Mesenchymal stem cell (in vitro differentiated cells and primary cell): ENCODE measurements at regions not wholly inside any gene's neighbourhood (a gene's known extent, or its start where the extent isn't known, plus 50 kb on each side); places are given as distances from the start of the nearest gene placed in this dataset.

Experiments
- DNase-seq: peaks from one replicate; pipeline ENCODE4 v3.0.0-alpha.2; 2013
- H2AFZ ChIP-seq: one replicate; pipeline ENCODE4 v1.6.1; 2013; ENCODE audit warnings: low read depth, mild to moderate bottlenecking, control low read depth, inconsistent platforms, low read length, moderate library complexity
- H2AK5ac ChIP-seq: 2 replicates; pipeline ENCODE4 v1.6.1; 2013; ENCODE audit warnings: low read length, moderate library complexity, mild to moderate bottlenecking, inconsistent platforms; ENCODE audit not compliant: severe bottlenecking
- H2BK120ac ChIP-seq: one replicate; pipeline ENCODE4 v1.6.1; 2013; ENCODE audit warnings: low read depth, mild to moderate bottlenecking, inconsistent platforms, low read length, moderate library complexity
- H2BK12ac ChIP-seq, 2 experiments: one replicate each; pipeline ENCODE4 v1.6.1; 2013; ENCODE audit warnings: inconsistent platforms in 2 of 2, low read length in 2 of 2, mild to moderate bottlenecking in 2 of 2, moderate library complexity in 2 of 2, control low read depth in 1 of 2
- H2BK15ac ChIP-seq: one replicate; pipeline ENCODE4 v1.6.1; 2013; ENCODE audit warnings: mild to moderate bottlenecking, low read depth, inconsistent platforms; ENCODE audit not compliant: poor library complexity, severe bottlenecking
- H2BK5ac ChIP-seq: 2 replicates; pipeline ENCODE4 v1.6.1; 2013; ENCODE audit warnings: low read depth, mild to moderate bottlenecking, low read length, control low read depth, inconsistent platforms; ENCODE audit not compliant: poor library complexity, severe bottlenecking
- H3K14ac ChIP-seq, 2 experiments: one replicate each; pipeline ENCODE4 v1.6.1; 2013; ENCODE audit warnings: inconsistent platforms in 2 of 2, low read length in 2 of 2, control low read depth in 1 of 2, mild to moderate bottlenecking in 1 of 2, moderate library complexity in 1 of 2
- H3K18ac ChIP-seq, 2 experiments: one replicate each; pipeline ENCODE4 v1.6.1; 2013; ENCODE audit warnings: inconsistent platforms in 2 of 2, low read length in 2 of 2, control low read depth in 1 of 2, low read depth in 1 of 2, mild to moderate bottlenecking in 1 of 2
- H3K23ac ChIP-seq, 2 experiments: one replicate each; pipeline ENCODE4 v1.6.1; 2013; ENCODE audit warnings: inconsistent platforms in 2 of 2, low read length in 2 of 2, mild to moderate bottlenecking in 2 of 2, moderate library complexity in 2 of 2, control low read depth in 1 of 2
- H3K27ac ChIP-seq: 2 replicates; pipeline ENCODE4 v1.5.1; 2013; ENCODE audit warnings: mild to moderate bottlenecking, moderate library complexity, low read length, control low read depth, inconsistent platforms; ENCODE audit not compliant: poor library complexity, severe bottlenecking
- H3K27me3 ChIP-seq, 2 experiments: 2 replicates each; pipeline versions ENCODE4 v1.6.1 to v1.7.0; 2013; ENCODE audit warnings: low read length in 2 of 2, mild to moderate bottlenecking in 2 of 2, moderate library complexity in 2 of 2, control low read depth in 1 of 2, inconsistent platforms in 1 of 2; ENCODE audit not compliant: control insufficient read depth in 1 of 2, insufficient read depth in 1 of 2
- H3K36me3 ChIP-seq, 2 experiments: 2 replicates each; pipeline versions ENCODE4 v1.6.1 to v1.7.0; 2013; ENCODE audit warnings: low read length in 2 of 2, control low read depth in 1 of 2, inconsistent platforms in 1 of 2, low read depth in 1 of 2, mild to moderate bottlenecking in 1 of 2; ENCODE audit not compliant: insufficient read depth in 2 of 2, control insufficient read depth in 1 of 2
- H3K4ac ChIP-seq, 2 experiments: one replicate each; pipeline ENCODE4 v1.6.1; 2013; ENCODE audit warnings: inconsistent platforms in 2 of 2, low read length in 2 of 2, mild to moderate bottlenecking in 2 of 2, moderate library complexity in 2 of 2, control low read depth in 1 of 2, low read depth in 1 of 2
- H3K4me1 ChIP-seq: 2 replicates; pipeline ENCODE4 v1.6.1; 2013; ENCODE audit warnings: low read depth, low read length, control low read depth; ENCODE audit not compliant: control insufficient read depth, insufficient read depth
- H3K4me2 ChIP-seq: 2 replicates; pipeline ENCODE4 v1.6.1; 2013; ENCODE audit warnings: low read length, mild to moderate bottlenecking, inconsistent platforms; ENCODE audit not compliant: poor library complexity, severe bottlenecking
- H3K4me3 ChIP-seq, 2 experiments: 2 replicates each; pipeline versions ENCODE4 v1.5.1 to v1.7.0; 2013; ENCODE audit warnings: low read length in 2 of 2, mild to moderate bottlenecking in 2 of 2, control low read depth in 1 of 2, low read depth in 1 of 2; ENCODE audit not compliant: insufficient read depth in 1 of 2
- H3K79me1 ChIP-seq: replicated peaks from 2 replicates; pipeline ENCODE4 v1.6.1; 2013; ENCODE audit warnings: mild to moderate bottlenecking, control low read depth, low read length, inconsistent platforms; ENCODE audit not compliant: poor library complexity, severe bottlenecking
- H3K9ac ChIP-seq: 2 replicates; pipeline ENCODE4 v1.7.0; 2013; ENCODE audit warnings: mild to moderate bottlenecking, low read length, moderate library complexity
- H3K9me3 ChIP-seq: 2 replicates; pipeline ENCODE4 v1.7.0; 2013; ENCODE audit warnings: mild to moderate bottlenecking, low read length; ENCODE audit not compliant: control insufficient read depth
- H4K8ac ChIP-seq: one replicate; pipeline ENCODE4 v1.6.1; 2013; ENCODE audit warnings: inconsistent platforms, mild to moderate bottlenecking, low read length, moderate library complexity
- H4K91ac ChIP-seq: one replicate; pipeline ENCODE4 v1.6.1; 2013; ENCODE audit warnings: mild to moderate bottlenecking, low read length, inconsistent platforms
- WGBS: methylation state at CpG from one replicate; pipeline ENCODE4 v1.1.7; 2013; ENCODE audit warnings: mixed read lengths; 5-methylcytosine and 5-hydroxymethylcytosine counted together

DNA sequence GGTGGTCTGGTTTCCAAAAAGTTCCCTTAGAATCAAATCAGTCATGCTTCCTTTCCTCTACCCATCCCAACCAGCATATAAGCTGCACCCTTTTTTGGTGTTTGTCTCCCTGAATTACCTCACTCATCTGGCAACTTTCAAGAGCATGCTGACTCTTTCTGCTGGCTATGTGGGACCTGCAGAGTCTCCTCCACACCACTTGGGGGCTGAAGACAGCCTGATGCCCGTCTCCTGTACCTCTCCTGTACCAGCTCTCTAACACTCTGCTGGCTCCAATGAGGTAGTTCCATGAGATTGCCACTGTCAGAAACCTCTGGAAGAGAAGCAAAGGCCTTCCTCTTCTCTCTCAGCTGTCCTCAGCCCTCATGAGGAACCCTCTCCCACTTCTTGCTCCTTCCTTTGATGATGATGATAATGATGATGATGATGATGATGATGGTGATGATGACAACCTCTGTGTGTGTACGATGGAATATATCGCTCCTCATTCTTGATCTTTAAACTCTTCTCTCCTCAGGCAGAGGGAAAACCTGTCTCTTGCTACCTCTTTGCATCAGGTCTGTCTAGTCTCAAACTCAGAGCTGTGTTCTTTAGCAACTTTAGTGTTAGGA is 257.5 kb downstream of the ZNF621 start:
- H3K9me3 ChIP-seq = no peaks in the 10 kb centered on the region
- peaks cover 7% of the 10 kb centered on the region for H3K4me1 ChIP-seq
- no peak overlapping the region for H2AFZ ChIP-seq
- no peak overlapping the region for H3K14ac ChIP-seq
- H3K9ac ChIP-seq = no peak overlapping the region
- WGBS = 60% methylated on average over 1 of the region's 3 CpGs
- H4K8ac ChIP-seq = no peak overlapping the region
- no peak overlapping the region for H3K4me2 ChIP-seq
- H3K23ac ChIP-seq = no peak overlapping the region
- peaks cover 0 to 10% of the 10 kb centered on the region in 2 experiments for H3K36me3 ChIP-seq
- H2BK12ac ChIP-seq = no peak overlapping the region
- no peak overlapping the region for H3K18ac ChIP-seq
- no peak overlapping the region for H3K4ac ChIP-seq
- no peaks in the 10 kb centered on the region for H3K79me1 ChIP-seq
- no peak overlapping the region for H2BK120ac ChIP-seq
- no peak overlapping the region for H2BK5ac ChIP-seq
- H3K27me3 ChIP-seq = no peaks in the 10 kb centered on the region
- H2AK5ac ChIP-seq = no peak overlapping the region
- no peak overlapping the region for H2BK15ac ChIP-seq
- H3K4me3 ChIP-seq = no peak overlapping the region
- no peak for DNase-seq
- no peak overlapping the region for H4K91ac ChIP-seq
- no peak overlapping the region for H3K27ac ChIP-seq

DNA sequence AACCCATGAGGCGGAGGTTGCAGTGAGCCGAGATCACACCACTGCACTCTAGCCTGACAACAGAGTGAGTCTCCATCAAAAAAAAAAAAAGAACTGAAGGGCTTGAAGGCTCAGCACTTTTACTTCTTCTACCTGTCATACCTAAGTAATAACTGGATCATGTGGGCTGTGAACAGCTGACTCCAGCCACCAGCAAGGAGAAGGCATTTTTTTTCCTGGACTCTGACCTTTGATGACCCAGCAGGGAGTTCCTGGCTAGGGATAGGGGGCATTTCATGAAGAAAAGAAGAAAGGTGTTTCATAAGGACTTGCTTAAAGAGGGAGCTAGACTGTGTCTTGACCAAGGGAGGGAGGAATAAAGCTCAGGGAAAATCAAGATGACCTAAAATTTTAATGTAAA is 266.0 kb downstream of the ZNF621 start:
- Histone ChIP-seq H3K4me2 (no peak overlapping the region), H3K9me3 (peaks cover 8% of the 10 kb centered on the region), H3K79me1 (no peaks in the 10 kb centered on the region), H2AK5ac (no peak overlapping the region), H3K4ac (no peak overlapping the region), H2BK15ac (no peak overlapping the region), H3K36me3 (peaks cover 0 to 14% of the 10 kb centered on the region in 2 experiments), H3K14ac (no peak overlapping the region), H2AFZ (no peak overlapping the region), H4K8ac (no peak overlapping the region), H4K91ac (no peak overlapping the region), H3K4me3 (no peak overlapping the region), H2BK120ac (no peak overlapping the region), H3K9ac (no peak overlapping the region), H3K23ac (no peak overlapping the region), H3K27me3 (no peaks in the 10 kb centered on the region), H2BK12ac (no peak overlapping the region), H3K27ac (no peak overlapping the region), H3K4me1 (no peaks in the 10 kb centered on the region), H2BK5ac (no peak overlapping the region), H3K18ac (no peak overlapping the region)
- no peak for DNase-seq
- 100% methylated on average over 2 of the region's 2 CpGs for WGBS

DNA sequence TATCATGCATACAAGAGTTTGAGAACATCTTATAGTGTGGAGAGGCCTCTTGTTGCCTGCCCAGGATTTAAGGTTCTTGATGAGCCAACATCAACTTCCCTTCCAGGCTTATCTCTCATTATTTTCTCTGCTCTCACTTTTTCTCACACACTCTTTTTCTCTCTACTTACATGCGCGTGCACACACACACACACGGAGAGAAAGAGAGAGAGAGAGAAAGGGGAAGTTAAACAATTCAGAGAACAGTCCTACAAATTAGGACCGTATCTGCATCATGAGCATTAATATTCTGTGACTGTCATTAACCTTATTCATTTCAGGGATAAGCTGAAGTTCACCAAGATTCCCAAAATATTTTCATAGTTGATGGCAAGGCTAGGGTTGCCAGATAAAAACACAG is 269.0 kb downstream of the ZNF621 start:
- Histone ChIP-seq H4K8ac (no peak overlapping the region), H3K14ac (no peak overlapping the region), H2BK12ac (no peak overlapping the region), H3K36me3 (peaks cover 0 to 8% of the 10 kb centered on the region in 2 experiments), H2BK5ac (no peak overlapping the region), H3K9me3 (peaks cover under 1% of the 10 kb centered on the region), H2AK5ac (no peak overlapping the region), H3K4me2 (no peak overlapping the region), H2BK15ac (no peak overlapping the region), H2AFZ (no peak overlapping the region), H2BK120ac (no peak overlapping the region), H3K27me3 (no peaks in the 10 kb centered on the region), H3K9ac (no peak overlapping the region), H3K18ac (no peak overlapping the region), H3K4ac (no peak overlapping the region), H3K4me3 (no peak overlapping the region), H3K79me1 (no peaks in the 10 kb centered on the region), H4K91ac (no peak overlapping the region), H3K27ac (no peak overlapping the region), H3K4me1 (peaks cover 3% of the 10 kb centered on the region), H3K23ac (no peak overlapping the region)
- no peak for DNase-seq
- WGBS = 67% methylated on average over 4 of the region's 4 CpGs

DNA sequence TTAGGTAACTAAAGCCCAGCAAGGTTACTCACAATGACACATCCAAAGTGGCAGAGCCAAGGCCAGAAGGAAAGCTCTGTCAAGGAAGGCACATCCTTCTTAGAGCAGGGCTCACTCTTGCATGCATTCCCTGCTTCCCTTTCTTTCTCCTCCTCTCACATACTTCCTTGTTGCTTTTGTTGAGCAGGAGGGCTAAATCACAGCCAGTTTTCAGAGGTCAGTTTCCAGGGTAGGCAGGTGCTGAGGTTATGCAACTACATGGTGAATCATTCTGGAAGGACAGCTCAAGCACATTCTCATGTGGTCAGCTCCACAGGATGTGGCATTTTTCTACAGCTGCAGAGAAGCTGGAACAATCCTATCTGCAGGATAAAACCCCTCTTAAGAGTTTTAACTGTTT is 275.6 kb downstream of the ZNF621 start:
- peak overlapping the region; percentile 87 for H3K27ac ChIP-seq
- no peak overlapping the region for H3K18ac ChIP-seq
- H3K23ac ChIP-seq = no peak overlapping the region
- H4K8ac ChIP-seq = no peak overlapping the region
- H2AK5ac ChIP-seq = no peak overlapping the region
- no peaks in the 10 kb centered on the region for H3K9me3 ChIP-seq
- H3K14ac ChIP-seq = no peak overlapping the region
- no peak overlapping the region for H3K4me2 ChIP-seq
- H3K4me1 ChIP-seq = peaks cover 11% of the 10 kb centered on the region
- H3K36me3 ChIP-seq = no peaks in the 10 kb centered on the region
- H4K91ac ChIP-seq = no peak overlapping the region
- no peak overlapping the region for H2BK12ac ChIP-seq
- H3K4ac ChIP-seq = no peak overlapping the region
- no peaks in the 10 kb centered on the region for H3K27me3 ChIP-seq
- H2BK120ac ChIP-seq = no peak overlapping the region
- H3K79me1 ChIP-seq = no peaks in the 10 kb centered on the region
- H3K9ac ChIP-seq = peak overlapping the region; percentile 41
- H2BK15ac ChIP-seq = no peak overlapping the region
- no peak overlapping the region for H2BK5ac ChIP-seq
- H2AFZ ChIP-seq = no peak overlapping the region
- DNase-seq = peak; percentile 89
- H3K4me3 ChIP-seq = no peak overlapping the region
